COR-L47 (cell line): ENCODE measurements at regions not wholly inside any gene's neighbourhood (a gene's known extent, or its start where the extent isn't known, plus 50 kb on each side); places are given as distances from the start of the nearest gene placed in this dataset.
A peak's percentile ranks its signal among the peaks of the same experiment; 100 is the strongest.
"Not testable (repeated sequence)": the region's sequence is repeated elsewhere in the genome, so short reads cannot be mapped to it uniquely, and the experiment has no call there.

ENCODE experiments used
- DNase-seq: peaks from one replicate; lab custom pipeline; 2025; lab: John Stamatoyannopoulos, UW

GRCh38 chr5:125476901-125477585 is 730.6 kb upstream of the ZNF608 start:
- DNase-seq = no peak

- no peak for DNase-seq
These were observed 731.1 kb upstream of the ZNF608 start for GRCh38 chr5:125477586-125477975.

GRCh38 chr5:125478599-125478998 is 732.2 kb upstream of the ZNF608 start:
- DNase-seq = no peak

GRCh38 chr5:125480911-125481310 is 734.5 kb upstream of the ZNF608 start:
- no peak for DNase-seq

GRCh38 chr5:125481506-125482465 is 735.3 kb upstream of the ZNF608 start:
- no peak for DNase-seq

- no peak for DNase-seq
These were observed 737.2 kb upstream of the ZNF608 start for GRCh38 chr5:125483609-125484008.

- no peak for DNase-seq
These were observed 737.9 kb upstream of the ZNF608 start for GRCh38 chr5:125484272-125484741.

- DNase-seq = peak; percentile 79
These were observed 738.6 kb upstream of the ZNF608 start for GRCh38 chr5:125484742-125485641.

- DNase-seq = no peak
These were observed 739.3 kb upstream of the ZNF608 start for GRCh38 chr5:125485771-125486170.

GRCh38 chr5:125486634-125487033 is 740.2 kb upstream of the ZNF608 start:
- DNase-seq = no peak

- no peak for DNase-seq
These were observed 740.8 kb upstream of the ZNF608 start for GRCh38 chr5:125487231-125487630.

GRCh38 chr5:125487652-125488051 is 741.2 kb upstream of the ZNF608 start:
- DNase-seq = not testable (repeated sequence)

- DNase-seq = no peak
These were observed 742.7 kb upstream of the ZNF608 start for GRCh38 chr5:125489146-125489545.

GRCh38 chr5:125491986-125492492 is 745.6 kb upstream of the ZNF608 start:
- no peak for DNase-seq

GRCh38 chr5:125492977-125493376 is 746.5 kb upstream of the ZNF608 start:
- DNase-seq = peak; percentile 7

GRCh38 chr5:125496393-125496792 is 750.0 kb upstream of the ZNF608 start:
- no peak for DNase-seq

- DNase-seq = no peak
These were observed 751.2 kb upstream of the ZNF608 start for GRCh38 chr5:125497651-125498050.

- peak; percentile 38 for DNase-seq
These were observed 753.3 kb upstream of the ZNF608 start for GRCh38 chr5:125499636-125500332.

GRCh38 chr5:125501396-125501795 is 755.0 kb upstream of the ZNF608 start:
- DNase-seq = no peak

GRCh38 chr5:125503946-125504345 is 757.5 kb upstream of the ZNF608 start:
- DNase-seq = no peak

- DNase-seq = no peak
These were observed 758.7 kb upstream of the ZNF608 start for GRCh38 chr5:125505115-125505514.
